LNCaP clone FGC (cell line): ENCODE measurements at regions not wholly inside any gene's neighbourhood (a gene's known extent, or its start where the extent isn't known, plus 50 kb on each side); places are given as distances from the start of the nearest gene placed in this dataset.

Experiments
- DNase-seq: peaks from one replicate; pipeline ENCODE4 v3.0.0-alpha.2; 2011; ENCODE audit warnings: low read depth
- H3K4me3 ChIP-seq: 2 replicates; pipeline ENCODE4 v1.5.1; 2011; ENCODE audit warnings: mild to moderate bottlenecking, low read depth, low read length, control low read depth
- CTCF ChIP-seq: IDR thresholded peaks from 2 replicates; pipeline ENCODE4 v1.5.1; 2012; ENCODE audit warnings: mild to moderate bottlenecking; ENCODE audit not compliant: control insufficient read depth, insufficient read depth; ENCODE audit errors: extremely low read depth

DNA sequence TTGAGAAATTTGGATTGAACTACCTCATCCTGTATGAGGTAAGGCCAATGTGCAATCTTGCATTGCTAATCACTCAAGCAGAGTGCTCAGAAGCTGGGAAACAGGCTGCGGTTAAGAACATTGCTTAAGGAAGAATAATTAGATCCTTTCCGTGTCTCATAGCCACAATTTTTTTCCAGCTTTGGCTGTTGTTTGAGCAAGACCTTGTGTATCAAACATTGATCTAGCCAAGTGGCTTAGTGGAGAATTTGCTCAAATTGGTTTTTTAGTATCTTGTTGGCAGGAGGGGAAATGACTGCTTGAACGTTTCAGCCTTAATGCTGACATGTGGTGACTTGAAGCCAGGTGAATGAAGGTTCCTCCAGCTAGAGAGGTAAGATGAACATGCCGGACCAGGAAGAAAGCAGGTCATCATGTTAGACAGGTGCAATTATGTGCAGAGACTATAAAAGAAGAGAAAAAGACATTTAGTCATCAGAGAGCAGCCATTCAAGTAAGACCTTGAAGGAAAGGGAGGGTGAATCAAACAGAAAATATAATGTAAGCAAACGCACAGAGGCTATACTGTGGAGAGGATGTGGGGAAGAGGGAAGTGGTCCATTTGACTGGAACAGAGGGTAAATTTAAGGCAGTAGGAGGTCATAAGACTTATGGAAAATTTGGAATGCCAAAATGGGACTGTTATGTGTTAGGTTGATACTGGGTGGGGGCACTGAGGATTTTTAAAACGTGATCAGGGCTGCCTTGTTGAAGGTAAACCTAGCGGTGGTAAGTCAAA lies 98.9 kb upstream of the CYP1B1 start:
- no peak for TF ChIP-seq CTCF
- H3K4me3 ChIP-seq, result no peak overlapping the region
- no peak for DNase-seq

GRCh38 chr2:38174131-38174530 lies 98.2 kb upstream of the CYP1B1 start:
- DNase-seq, result no peak
- no peak for TF ChIP-seq CTCF
- no peak overlapping the region for H3K4me3 ChIP-seq

- DNase-seq, result no peak
- H3K4me3 ChIP-seq, result no peak overlapping the region
- no peak for TF ChIP-seq CTCF
Measured at GRCh38 chr2:38173683-38174082, 97.7 kb upstream of the CYP1B1 start.

DNA sequence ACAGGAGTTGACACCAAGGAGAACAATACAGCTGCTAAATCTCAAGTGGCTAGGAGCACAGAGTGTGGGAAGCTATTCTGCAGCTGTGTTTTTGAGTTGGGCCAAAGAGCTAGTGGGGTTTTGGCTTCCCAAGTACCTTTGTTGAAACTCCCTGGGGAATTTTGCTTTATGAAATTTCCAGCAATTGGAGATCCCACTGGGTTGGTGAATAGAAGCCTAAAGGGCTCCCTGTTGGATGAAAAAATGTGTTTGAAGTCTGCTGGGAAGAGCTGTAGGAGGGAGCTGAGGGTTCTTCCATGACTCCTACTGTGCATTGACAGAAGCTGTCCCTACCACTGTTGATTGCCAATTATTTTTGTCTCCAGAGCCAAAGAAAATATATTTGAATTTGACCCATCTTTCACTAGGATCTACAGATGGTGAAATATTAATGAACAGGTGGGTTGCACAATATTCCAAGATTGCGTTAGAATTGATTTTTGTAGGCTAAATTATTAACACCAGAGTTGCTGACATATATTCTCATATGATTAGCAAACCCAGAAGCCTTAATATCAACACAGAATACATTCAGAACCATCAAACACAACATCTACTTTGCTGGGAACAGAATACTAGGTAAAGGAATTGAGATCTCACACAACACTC lies 95.4 kb upstream of the CYP1B1 start:
- H3K4me3 ChIP-seq, result no peak overlapping the region
- DNase-seq, result no peak
- no peak for TF ChIP-seq CTCF

DNA sequence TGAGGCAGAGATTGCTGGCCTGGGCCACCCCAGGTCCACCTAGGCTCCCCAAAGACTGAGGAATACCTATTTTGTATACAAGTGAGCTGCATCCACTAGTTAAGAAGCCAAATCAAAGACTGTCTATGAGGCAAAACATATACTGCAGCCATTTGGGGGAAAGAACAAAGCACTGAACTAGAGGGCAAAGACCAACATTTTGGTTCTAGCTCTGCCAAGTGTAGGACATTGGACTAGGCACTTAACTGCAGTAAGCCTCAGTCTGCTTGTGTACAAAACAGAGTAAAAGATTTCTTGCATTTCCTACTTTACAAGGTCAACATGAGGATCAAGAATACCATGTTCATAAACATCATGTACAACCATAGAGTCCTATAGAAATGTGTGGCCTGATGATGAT lies 94.8 kb upstream of the CYP1B1 start:
- H3K4me3 ChIP-seq, result no peak overlapping the region
- no peak for DNase-seq
- no peak for TF ChIP-seq CTCF

DNA sequence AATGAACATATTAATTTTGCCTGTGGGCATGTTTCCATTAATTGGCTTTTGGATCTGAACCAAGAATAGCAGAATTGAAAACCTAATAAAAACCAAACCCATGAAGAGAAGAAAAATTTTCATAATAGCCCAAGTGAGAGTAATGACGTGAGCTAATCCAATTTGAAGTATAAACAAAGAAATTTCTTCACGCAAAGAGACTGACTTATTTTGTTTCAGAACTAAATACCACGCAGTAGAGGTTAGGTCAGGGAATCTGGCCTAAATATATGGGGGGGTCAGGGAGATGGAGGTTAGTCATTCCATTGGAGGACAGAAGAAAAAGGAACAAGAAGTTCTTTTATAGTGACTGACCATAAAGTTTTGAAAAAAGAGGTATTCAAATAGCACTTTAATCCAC lies 94.1 kb upstream of the CYP1B1 start:
- no peak for TF ChIP-seq CTCF
- no peak overlapping the region for H3K4me3 ChIP-seq
- no peak for DNase-seq
